ENCODE measurements at regions not wholly inside any gene's neighbourhood (a gene's known extent, or its start where the extent isn't known, plus 50 kb on each side); places are given as distances from the start of the nearest gene placed in this dataset.

DNA sequence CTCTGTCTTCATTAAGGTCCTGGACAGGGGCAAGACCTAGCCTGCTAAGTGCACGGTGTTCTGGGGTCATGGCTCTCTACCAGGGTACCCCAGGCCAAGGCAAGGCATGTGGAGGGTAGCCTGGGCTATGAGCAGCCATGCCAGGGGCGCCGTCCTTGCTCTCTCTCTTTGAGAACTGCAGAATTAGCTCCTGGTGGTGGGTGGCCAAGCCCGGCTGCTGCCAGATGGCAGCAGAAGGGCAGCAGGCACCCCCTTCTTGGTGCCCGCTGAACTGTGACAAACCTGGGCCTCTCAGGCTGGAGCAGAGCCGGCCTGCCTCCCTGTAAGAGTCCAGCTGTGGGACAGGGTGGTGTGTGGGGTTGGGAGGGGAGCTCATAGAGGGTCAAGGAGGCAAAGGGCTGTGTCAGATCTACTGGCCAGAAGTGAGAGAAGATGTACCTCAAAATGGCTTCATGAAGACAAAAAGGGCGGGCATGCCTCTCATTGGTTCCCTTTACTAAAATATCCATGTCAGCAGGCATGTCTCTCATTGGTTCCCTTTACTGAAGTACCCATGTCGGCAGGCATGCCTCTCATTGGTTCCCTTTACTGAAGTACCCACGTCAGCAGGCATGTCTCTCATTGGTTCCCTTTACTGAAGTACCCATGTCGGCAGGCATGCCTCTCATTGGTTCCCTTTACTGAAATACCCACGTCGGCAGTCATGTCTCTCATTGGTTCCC is 81.7 kb upstream of the SDK2 start:
- no peak for TF ChIP-seq EZH2 (optimal IDR thresholded peaks at IDR 0.05; ENCODE audit: low read depth, low read length)
- TF ChIP-seq, protein P1, sequence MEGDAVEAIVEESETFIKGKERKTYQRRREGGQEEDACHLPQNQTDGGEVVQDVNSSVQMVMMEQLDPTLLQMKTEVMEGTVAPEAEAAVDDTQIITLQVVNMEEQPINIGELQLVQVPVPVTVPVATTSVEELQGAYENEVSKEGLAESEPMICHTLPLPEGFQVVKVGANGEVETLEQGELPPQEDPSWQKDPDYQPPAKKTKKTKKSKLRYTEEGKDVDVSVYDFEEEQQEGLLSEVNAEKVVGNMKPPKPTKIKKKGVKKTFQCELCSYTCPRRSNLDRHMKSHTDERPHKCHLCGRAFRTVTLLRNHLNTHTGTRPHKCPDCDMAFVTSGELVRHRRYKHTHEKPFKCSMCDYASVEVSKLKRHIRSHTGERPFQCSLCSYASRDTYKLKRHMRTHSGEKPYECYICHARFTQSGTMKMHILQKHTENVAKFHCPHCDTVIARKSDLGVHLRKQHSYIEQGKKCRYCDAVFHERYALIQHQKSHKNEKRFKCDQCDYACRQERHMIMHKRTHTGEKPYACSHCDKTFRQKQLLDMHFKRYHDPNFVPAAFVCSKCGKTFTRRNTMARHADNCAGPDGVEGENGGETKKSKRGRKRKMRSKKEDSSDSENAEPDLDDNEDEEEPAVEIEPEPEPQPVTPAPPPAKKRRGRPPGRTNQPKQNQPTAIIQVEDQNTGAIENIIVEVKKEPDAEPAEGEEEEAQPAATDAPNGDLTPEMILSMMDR (IDR thresholded peaks at IDR 0.05; ENCODE audit: low read length) = no peak

All from MM.1S (cell line).